K562 (cell line): ENCODE measurements at regions not wholly inside any gene's neighbourhood (a gene's known extent, or its start where the extent isn't known, plus 50 kb on each side); places are given as distances from the start of the nearest gene placed in this dataset.
A peak's percentile ranks its signal among the peaks of the same experiment; 100 is the strongest.

Experiments
- BRCA1 ChIP-seq, 2 experiments: fragments of 450-650 bp in 1 of 2; sonication (generic) in 1 of 2; formaldehyde crosslinking in 1 of 2; IDR thresholded peaks; 2 replicates each; pipeline versions ENCODE4 v1.5.0 to v1.6.1; 2017 to 2020; ENCODE audit warnings: mild to moderate bottlenecking in 1 of 2, missing genetic modification reagents in 1 of 2
- C11orf30 ChIP-seq: fragments of 450-650 bp; IDR thresholded peaks from 2 replicates; pipeline ENCODE4 v1.6.1; 2016; ENCODE audit warnings: low read depth, mild to moderate bottlenecking
- CEBPB ChIP-seq: fragments of 450-650 bp; IDR thresholded peaks from 2 replicates; pipeline ENCODE4 v1.6.1; 2016; ENCODE audit warnings: missing genetic modification characterization, missing compliant biosample characterization
- DACH1 ChIP-seq: fragments of 450-650 bp; IDR thresholded peaks from 2 replicates; pipeline ENCODE4 v1.6.1; 2018; ENCODE audit not compliant: partially characterized antibody
- HNRNPK ChIP-seq: fragments of 200-400 bp; formaldehyde crosslinking; IDR thresholded peaks from one replicate; pipeline ENCODE4 v1.6.1; 2018; ENCODE audit warnings: mild to moderate bottlenecking, low read depth, low read length; ENCODE audit not compliant: poor library complexity, severe bottlenecking
- KDM2B ChIP-seq: fragments of 250-450 bp; sonication (Bioruptor Pico); IDR thresholded peaks from 2 replicates; pipeline ENCODE4 v1.8.0; 2021; ENCODE audit warnings: mild to moderate bottlenecking, moderate library complexity
- MECOM ChIP-seq: fragments of 250-450 bp; sonication (Bioruptor Pico); IDR thresholded peaks from 2 replicates; pipeline ENCODE4 v1.8.0; 2022; ENCODE audit warnings: inconsistent platforms
- MTA1 ChIP-seq: fragments of 450-650 bp; IDR thresholded peaks from 2 replicates; pipeline ENCODE4 v1.6.1; 2017; ENCODE audit warnings: borderline replicate concordance
- NCOA2 ChIP-seq, 2 experiments: fragments of 450-650 bp; IDR thresholded peaks; 2 replicates each; pipeline ENCODE4 v1.6.1; 2018; ENCODE audit warnings: mild to moderate bottlenecking in 2 of 2, moderate library complexity in 1 of 2; ENCODE audit not compliant: partially characterized antibody in 2 of 2
- SNIP1 ChIP-seq: fragments of 450-650 bp; IDR thresholded peaks from 2 replicates; pipeline ENCODE4 v1.7.1; 2017; ENCODE audit warnings: low read depth, mild to moderate bottlenecking
- SREBF1 ChIP-seq: fragments of 150-350 bp; IDR thresholded peaks from 2 replicates; pipeline ENCODE4 v1.6.1; 2014; ENCODE audit warnings: antibody characterized with exemption, low read depth, low read length, borderline replicate concordance
- YBX1 ChIP-seq: fragments of 450-650 bp; IDR thresholded peaks from 2 replicates; pipeline ENCODE4 v1.7.1; 2016; ENCODE audit warnings: mild to moderate bottlenecking
- ZNF512 ChIP-seq: IDR thresholded peaks from 2 replicates; pipeline ENCODE4 v1.6.1; 2016; ENCODE audit warnings: missing genetic modification characterization, missing compliant biosample characterization
- ZNF707 ChIP-seq: fragments of 250-450 bp; sonication (Bioruptor Pico); conservative IDR thresholded peaks from 2 replicates; pipeline ENCODE4 v1.8.0; 2022; ENCODE audit warnings: inconsistent platforms, mild to moderate bottlenecking, moderate library complexity
- ZNF740 ChIP-seq, 3 experiments: fragments of 200-800 bp in 1 of 3; sonication (Bioruptor generic) in 1 of 3; sonication (generic) in 1 of 3; formaldehyde crosslinking in 1 of 3; IDR thresholded peaks; 2 replicates each; pipeline versions ENCODE4 v1.6.1 to v1.8.0; 2016 to 2022; ENCODE audit warnings: mild to moderate bottlenecking in 2 of 3, missing compliant biosample characterization in 2 of 3, missing genetic modification characterization in 2 of 3, missing genetic modification reagents in 1 of 3
- ZNF764 ChIP-seq: fragments of 250-450 bp; sonication (Bioruptor Pico); IDR thresholded peaks from 2 replicates; pipeline ENCODE4 v1.4.0; 2020; ENCODE audit warnings: low read depth, mild to moderate bottlenecking, moderate library complexity
- TF ChIP-seq, protein P1 (sequence below), 2 experiments: fragments of 450-650 bp; IDR thresholded peaks; 2 replicates each; pipeline ENCODE4 v1.6.1; 2016; ENCODE audit warnings: mild to moderate bottlenecking in 2 of 2, borderline replicate concordance in 1 of 2, low read depth in 1 of 2, moderate library complexity in 1 of 2

DNA sequence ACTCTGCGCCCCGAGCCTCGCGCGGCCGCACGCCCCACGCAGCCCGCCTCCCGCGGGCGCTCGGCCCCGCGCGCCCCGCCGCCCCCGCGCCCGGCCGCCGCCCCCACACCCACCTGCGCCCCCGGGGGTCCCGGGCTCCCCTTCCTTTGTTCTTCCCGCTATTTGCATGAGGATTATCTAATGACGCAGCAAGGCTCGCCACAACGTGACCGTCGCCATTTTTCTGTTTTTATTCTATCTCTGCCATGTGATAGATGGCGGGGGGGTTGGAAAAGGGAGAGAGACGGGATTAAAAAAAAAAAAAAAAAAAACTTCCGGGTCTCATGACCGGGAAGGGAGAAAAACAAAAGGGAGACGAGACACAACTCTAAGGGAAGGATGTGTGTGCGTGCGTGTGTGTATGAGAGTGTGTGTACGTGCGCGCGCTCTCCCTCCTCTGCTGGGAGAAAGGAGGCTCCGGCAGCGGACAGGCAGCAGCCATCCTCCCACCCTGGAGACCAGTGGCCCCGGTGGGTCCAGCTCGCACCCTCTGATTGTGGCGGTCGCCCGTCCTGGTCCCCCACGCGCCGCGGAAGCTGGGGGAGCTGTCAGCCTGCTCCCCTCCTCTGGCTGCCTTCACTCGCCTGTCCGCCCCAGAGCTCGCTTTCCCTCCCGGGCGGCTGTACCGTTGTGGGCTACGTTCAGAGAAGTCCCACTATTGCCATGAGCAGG is 80.4 kb upstream of the AK4 start (continued):
- TF ChIP-seq, protein P1, sequence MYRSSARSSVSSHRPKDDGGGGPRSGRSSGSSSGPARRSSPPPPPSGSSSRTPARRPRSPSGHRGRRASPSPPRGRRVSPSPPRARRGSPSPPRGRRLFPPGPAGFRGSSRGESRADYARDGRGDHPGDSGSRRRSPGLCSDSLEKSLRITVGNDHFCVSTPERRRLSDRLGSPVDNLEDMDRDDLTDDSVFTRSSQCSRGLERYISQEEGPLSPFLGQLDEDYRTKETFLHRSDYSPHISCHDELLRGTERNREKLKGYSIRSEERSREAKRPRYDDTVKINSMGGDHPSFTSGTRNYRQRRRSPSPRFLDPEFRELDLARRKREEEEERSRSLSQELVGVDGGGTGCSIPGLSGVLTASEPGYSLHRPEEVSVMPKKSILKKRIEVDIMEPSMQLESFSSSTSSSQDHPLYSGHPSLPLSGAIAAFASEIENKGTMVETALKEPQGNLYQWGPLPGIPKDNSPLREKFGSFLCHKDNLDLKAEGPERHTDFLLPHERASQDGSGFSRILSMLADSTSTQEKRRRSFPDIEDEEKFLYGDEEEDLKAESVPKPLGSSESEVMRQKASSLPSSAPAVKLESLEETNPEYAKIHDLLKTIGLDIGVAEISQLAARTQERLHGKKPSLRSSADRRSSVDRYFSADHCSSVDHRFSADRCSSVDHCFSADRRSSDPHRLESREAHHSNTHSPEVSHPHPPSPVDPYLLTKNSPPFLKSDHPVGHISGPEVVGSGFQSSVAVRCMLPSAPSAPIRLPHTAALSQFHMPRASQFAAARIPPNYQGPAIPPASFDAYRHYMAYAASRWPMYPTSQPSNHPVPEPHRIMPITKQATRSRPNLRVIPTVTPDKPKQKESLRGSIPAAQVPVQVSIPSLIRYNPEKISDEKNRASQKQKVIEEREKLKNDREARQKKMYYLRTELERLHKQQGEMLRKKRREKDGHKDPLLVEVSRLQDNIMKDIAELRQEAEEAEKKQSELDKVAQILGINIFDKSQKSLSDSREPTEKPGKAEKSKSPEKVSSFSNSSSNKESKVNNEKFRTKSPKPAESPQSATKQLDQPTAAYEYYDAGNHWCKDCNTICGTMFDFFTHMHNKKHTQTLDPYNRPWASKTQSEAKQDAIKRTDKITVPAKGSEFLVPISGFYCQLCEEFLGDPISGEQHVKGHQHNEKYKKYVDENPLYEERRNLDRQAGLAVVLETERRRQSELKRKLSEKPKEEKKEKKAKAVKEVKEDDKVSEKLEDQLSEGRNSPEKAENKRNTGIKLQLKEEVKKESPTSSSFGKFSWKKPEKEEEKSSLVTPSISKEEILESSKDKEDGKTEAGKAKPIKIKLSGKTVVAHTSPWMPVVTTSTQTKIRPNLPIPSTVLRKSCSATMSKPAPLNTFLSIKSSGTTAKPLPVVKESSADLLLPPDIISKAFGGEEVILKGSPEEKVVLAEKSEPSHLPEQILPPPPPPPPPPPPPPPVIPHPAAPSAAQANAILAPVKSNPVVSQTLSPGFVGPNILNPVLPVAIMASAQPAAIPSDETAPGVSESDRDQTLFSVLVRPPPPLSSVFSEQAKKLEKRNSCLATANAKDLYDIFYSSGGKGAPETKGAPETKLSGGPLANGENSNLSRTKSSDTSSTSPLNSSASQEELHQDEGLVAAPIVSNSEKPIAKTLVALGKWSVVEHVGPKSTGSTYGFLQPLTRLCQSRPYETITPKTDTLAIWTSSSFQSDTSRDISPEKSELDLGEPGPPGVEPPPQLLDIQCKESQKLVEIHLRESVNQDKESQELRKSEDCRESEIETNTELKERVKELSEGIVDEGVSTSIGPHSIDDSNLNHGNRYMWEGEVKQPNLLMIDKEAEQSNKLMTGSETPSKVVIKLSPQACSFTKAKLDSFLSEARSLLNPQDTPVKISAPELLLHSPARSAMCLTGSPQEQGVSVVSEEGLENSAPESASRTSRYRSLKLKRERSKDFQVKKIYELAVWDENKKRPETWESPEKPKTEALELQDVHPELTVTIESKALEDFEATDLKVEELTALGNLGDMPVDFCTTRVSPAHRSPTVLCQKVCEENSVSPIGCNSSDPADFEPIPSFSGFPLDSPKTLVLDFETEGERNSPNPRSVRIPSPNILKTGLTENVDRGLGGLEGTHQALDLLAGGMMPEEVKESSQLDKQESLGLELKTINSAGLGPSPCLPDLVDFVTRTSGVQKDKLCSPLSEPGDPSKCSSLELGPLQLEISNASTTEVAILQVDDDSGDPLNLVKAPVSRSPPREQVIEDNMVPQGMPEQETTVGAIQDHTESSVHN (IDR thresholded peaks at IDR 0.05; ENCODE audit: borderline replicate concordance in 1 of 2, low read depth in 1 of 2): 0 out of 4 replicates have a peak, but pooled peaks of 1 of the 2 experiments have one; percentile 42
- no peak for TF ChIP-seq ZNF707 (CRISPR knock-in tag)
- TF ChIP-seq MTA1: no peak
- TF ChIP-seq BRCA1 (IDR thresholded peaks at IDR 0.05): no peak
- TF ChIP-seq BRCA1 (CRISPR knock-in tag; IDR thresholded peaks at IDR 0.05): no peak
- no peak for TF ChIP-seq NCOA2 (IDR thresholded peaks at IDR 0.05; ENCODE audit: partially characterized antibody in 2 of 2)
- no peak for TF ChIP-seq SREBF1
- no peak for TF ChIP-seq DACH1
- no peak for TF ChIP-seq HNRNPK
- TF ChIP-seq CEBPB (tag): no peak
- no peak for TF ChIP-seq MECOM
- TF ChIP-seq C11orf30: no peak
- TF ChIP-seq ZNF764 (CRISPR knock-in tag): no peak
- no peak for TF ChIP-seq ZNF740 (CRISPR knock-in tag; IDR thresholded peaks at IDR 0.05)
- TF ChIP-seq ZNF740 (tag; IDR thresholded peaks at IDR 0.05): 0 out of 4 replicates have a peak, but pooled peaks of 1 of the 2 experiments have one; percentile 14
- TF ChIP-seq SNIP1: no peak
- TF ChIP-seq YBX1: no peak
- no peak for TF ChIP-seq KDM2B (CRISPR knock-in tag)
- TF ChIP-seq ZNF512 (tag): no peak
